Stimulated activated naive CD8-positive, alpha-beta T cell treated with anti-CD3 and anti-CD28 coated beads, Interleukin-15, Interleukin-2, amounts not matched to agents 100 ng/mL and 50 ng/mL, for 24 hours (primary cell): ENCODE measurements at regions not wholly inside any gene's neighbourhood (a gene's known extent, or its start where the extent isn't known, plus 50 kb on each side); places are given as distances from the start of the nearest gene placed in this dataset.

Experiments used
- H3K27ac Mint-ChIP-seq: one replicate; pipeline ENCODE4 v1.8.0; 2021; ENCODE audit warnings: mild to moderate bottlenecking, mixed read lengths
- H3K27me3 Mint-ChIP-seq: one replicate; pipeline ENCODE4 v1.8.0; 2021; ENCODE audit warnings: mixed read lengths
- H3K36me3 Mint-ChIP-seq: one replicate; pipeline ENCODE4 v1.8.0; 2021; ENCODE audit warnings: low read depth, mixed read lengths
- H3K4me1 Mint-ChIP-seq: one replicate; pipeline ENCODE4 v1.8.0; 2021; ENCODE audit warnings: low read depth, mixed read lengths
- H3K4me3 Mint-ChIP-seq: one replicate; pipeline ENCODE4 v1.8.0; 2021; ENCODE audit warnings: mild to moderate bottlenecking, mixed read lengths
- H3K9me3 Mint-ChIP-seq: one replicate; pipeline ENCODE4 v1.8.0; 2021; ENCODE audit warnings: mixed read lengths

DNA sequence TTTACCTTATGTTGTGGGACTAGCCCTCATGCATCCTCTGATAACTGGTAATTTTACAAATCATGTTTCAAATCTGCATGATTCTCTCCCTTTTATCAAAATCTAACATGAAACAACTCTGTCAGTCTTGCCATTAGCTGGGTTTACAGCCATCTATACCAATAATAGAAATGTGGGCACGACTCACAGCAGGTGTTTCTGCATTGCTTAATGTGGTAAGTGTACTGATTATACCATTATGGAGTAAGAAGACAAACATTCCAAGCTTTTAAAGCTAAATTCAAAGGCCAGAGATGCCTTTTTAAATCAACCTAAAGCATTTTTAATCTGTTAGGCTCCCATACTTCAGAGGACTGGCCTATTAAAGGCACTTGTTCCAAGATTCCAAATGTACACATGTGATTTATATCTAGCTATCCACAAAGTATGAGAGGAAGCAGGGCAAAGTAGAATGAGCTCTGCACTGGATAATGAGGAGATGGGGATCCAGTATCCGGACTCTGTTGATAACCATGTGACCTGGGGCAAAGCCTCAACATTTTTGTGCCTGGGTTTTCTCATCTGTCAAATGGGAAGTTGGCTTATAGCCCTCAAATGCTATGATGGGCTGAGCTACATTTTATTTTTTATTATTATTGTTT lies 52.3 kb upstream of the FUT8 start:
- Mint-ChIP-seq H3K9me3 (no peaks in the 10 kb centered on the region), H3K27ac (peak overlapping the region; percentile 75)

DNA sequence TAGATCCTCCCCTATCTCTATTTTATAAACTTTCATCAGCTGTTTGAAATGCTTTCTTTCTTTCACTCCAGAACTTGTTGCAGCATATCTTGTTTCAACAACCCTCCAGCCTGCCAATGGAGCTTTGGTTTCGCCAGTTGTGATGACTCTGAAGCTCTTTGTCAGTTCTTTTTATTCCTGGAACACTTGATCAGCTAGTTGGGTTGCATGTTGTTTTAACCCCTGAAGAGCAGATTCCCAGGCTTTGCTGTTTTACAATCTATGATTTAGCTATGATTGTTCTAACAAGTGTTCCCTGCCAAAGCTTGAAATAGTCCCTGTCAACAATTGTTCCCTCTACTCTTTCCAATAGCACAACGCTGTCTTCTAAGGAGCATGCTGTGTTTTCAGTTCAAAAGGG lies 50.6 kb upstream of the FUT8 start:
- no peak overlapping the region for H3K27ac Mint-ChIP-seq
- peaks cover 43% of the 10 kb centered on the region for H3K4me1 Mint-ChIP-seq
- no peak overlapping the region for H3K4me3 Mint-ChIP-seq
- H3K27me3 Mint-ChIP-seq: no peaks in the 10 kb centered on the region
- no peaks in the 10 kb centered on the region for H3K9me3 Mint-ChIP-seq
- peaks cover 29% of the 10 kb centered on the region for H3K36me3 Mint-ChIP-seq

More for the DNA sequence above, 52.3 kb upstream of the FUT8 start:
- Mint-ChIP-seq H3K36me3 (peaks cover 36% of the 10 kb centered on the region), H3K27me3 (no peaks in the 10 kb centered on the region), H3K4me1 (peaks cover 55% of the 10 kb centered on the region), H3K4me3 (peak overlapping the region; percentile 23)
